HG02943 (cell line): ENCODE measurements at regions not wholly inside any gene's neighbourhood (a gene's known extent, or its start where the extent isn't known, plus 50 kb on each side); places are given as distances from the start of the nearest gene placed in this dataset.
"Not testable (repeated sequence)": the region's sequence is repeated elsewhere in the genome, so short reads cannot be mapped to it uniquely, and the experiment has no call there.

Source experiments
- ATAC-seq: cut with Tn5 transposase; IDR thresholded peaks from one replicate; pipeline ENCODE4 v1.9.1; 2021; ENCODE audit warnings: mild to moderate bottlenecking, low read depth, moderate library complexity; ENCODE audit not compliant: unreplicated experiment

GRCh38 chrX:140087875-140088274, 122.6 kb upstream of the CXorf66 start:
- no peak for ATAC-seq

DNA sequence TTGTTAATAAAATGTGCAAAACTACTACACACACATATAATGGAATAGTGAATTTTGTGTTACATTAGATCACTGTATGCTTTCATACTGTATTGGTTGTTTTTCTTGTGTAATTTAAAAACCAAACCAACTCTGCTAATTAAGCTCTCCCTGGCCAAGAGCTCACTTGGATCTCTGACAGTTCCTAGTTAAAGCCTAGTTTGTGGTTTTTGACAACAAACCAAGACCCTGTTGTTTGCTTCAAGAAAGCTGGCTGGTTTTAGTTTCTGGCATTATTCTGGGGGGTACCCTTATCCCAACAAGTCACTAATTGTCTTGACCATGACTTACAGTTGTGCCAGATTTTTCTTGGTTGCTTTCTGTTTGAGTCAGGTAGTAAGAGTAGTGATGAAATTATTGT, 121.4 kb upstream of the CXorf66 start:
- no peak for ATAC-seq

GRCh38 chrX:140074851-140075250, 109.5 kb upstream of the CXorf66 start:
- ATAC-seq: not testable (repeated sequence)

- ATAC-seq: no peak
Measured at GRCh38 chrX:140071037-140071436, 105.7 kb upstream of the CXorf66 start.

DNA sequence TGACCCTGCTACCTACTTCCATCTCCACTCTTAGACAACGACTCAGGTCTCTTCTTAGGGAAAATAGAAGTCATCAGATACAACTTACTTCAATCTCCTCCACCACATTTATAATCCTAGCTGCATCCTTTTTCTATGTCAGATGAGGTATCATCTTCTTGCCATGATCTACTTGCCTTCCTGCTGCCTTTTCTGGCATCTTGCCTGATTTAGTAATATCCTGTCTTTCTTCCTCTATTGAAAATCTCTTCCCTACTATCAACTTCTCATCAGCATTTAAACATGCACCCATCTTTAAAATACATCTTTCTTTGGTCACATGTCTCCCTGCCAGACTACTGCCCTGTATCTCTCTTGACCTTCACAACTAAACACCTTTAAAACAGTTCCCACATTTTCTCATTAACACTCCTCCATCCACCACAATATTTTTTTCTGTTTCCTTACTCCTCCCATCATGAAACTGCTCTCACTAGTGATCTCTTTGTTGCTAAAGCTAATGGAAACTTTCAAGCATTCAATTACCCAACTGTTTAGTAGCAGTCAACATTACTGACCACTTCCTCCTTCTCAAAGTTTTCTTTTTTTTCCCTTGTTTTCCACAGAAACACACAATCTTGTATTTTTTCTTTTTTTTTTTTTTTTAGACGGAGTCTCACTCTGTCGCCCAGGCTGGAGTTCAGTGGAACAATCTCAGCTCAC, 100.8 kb upstream of the CXorf66 start:
- ATAC-seq: no peak

- no peak for ATAC-seq
Measured at GRCh38 chrX:140064993-140065392, 99.7 kb upstream of the CXorf66 start.

DNA sequence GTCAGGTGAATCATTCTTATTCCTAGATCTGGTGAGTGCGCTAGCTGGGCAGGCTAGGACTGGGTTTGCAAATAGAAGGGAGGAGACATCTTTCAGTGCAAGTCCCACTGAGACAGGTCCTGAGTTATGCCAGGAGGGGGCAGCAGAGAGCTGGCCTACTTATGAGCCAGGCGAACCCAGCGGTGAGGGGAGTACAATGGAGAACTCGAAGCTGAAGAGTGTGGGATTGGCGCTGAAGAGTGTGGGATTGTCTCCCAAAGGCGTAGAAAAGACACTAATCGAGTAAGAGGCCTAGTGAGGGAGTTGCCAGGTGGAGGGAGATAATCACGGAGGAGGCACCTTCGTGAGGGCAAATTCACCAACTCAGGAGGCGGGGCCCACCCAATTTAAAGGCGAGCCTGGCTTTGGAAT, 91.7 kb upstream of the CXorf66 start:
- ATAC-seq: peak; percentile 94

GRCh38 chrX:140053846-140054245, 88.5 kb upstream of the CXorf66 start:
- no peak for ATAC-seq

DNA sequence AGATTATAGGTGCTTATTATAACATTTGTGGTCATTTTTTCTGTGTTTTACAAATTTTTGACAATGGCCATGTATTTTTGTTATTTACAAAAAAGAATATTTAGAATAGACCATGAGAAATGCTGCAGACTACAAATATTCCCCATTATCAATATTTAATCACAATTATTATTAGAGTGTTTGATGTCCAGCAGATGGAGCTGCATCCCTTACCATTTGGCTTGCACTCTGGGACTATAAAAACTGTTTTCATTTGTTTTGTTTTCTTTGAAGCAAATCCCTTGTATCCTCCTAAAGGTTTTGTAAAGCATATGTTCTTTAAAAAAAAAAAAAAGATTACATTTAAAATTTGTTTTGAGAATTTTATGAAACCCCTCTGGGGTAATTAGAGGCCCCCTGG, 85.6 kb upstream of the CXorf66 start:
- ATAC-seq: no peak

DNA sequence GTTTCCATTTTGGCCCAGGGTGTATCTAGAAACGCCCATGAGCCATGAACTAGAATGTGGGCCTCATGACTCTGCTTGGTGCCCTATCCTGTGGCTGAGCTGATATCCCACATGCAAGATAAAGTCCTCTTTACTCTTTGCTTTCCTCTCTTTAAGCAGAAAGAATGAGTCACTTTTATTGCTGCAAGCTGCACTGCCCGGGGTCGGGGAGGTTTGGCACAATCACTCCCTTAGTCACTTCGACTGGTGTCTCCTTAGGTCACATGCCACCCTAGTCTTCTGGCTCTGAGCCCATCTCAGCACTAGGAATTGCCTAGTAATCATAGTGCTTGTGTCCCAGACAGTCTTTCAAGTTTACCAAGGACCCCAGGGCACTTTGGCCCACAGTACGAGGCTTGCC, 75.1 kb upstream of the CXorf66 start:
- ATAC-seq: no peak

DNA sequence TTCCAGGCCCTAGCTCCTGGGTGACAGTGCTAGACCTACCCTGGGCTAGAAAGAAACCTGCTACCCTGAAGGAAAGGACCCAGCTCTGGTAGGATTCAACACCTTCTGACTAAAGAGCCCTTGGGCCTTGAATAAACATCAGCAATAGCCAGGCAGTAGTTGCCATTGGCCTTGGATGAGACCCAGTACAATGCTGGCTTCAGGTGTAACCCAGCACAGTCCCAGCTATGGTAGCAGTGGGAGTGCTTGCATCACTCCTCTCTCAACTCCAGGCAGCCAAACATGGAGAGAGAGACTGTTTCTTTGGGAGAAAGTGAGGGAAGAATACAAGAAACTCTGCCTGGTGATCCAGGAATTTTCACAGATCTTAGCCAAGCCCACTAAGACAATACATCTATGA, 73.5 kb upstream of the CXorf66 start:
- ATAC-seq: no peak

GRCh38 chrX:140034916-140035315, 69.6 kb upstream of the CXorf66 start:
- no peak for ATAC-seq

DNA sequence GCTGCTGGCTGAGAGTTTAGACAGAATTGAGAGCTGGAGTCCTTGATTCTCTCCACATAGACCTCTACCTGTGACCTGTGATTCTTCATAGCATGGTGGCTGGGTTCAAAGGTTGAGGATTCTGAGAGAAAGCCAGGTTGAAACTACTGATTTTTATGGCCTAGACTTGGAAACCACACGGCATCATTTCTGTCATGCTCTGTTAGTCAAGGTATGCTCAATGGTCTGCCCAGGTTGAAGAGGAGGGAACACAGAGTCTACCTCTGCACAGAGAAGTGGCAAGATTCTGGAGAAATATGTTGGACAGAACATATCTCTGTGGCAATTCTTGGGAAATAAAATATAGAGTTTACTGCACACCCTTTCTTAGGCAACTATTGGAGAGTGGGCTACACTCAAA, 57.2 kb upstream of the CXorf66 start:
- no peak for ATAC-seq

DNA sequence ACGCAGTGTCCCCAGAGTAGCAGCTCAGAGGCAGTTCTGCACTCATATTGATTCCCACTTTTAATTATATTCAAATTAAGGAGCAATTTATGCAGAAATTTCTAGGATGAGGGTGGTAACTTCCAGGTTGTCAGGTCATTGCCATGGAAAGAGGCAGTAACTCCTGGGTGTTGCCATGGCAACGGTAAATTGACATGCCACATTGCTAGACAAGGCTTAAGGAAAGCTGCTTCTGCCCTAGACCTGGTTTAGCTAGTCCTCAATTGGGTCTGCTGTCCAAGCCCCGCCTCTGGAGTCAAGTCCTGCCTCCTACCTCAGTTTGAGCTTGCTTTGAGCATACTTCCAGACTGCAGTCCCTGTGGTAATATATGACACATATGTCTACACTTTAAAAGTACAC, 53.8 kb upstream of the CXorf66 start:
- ATAC-seq: not testable (repeated sequence)
